Anterior cingulate cortex (tissue), 58 donors: ENCODE measurements at regions not wholly inside any gene's neighbourhood (a gene's known extent, or its start where the extent isn't known, plus 50 kb on each side); places are given as distances from the start of the nearest gene placed in this dataset.

Source experiments
- DNase-seq, 58 donors: peaks; one replicate each; lab custom pipeline; 2025; lab: John Stamatoyannopoulos, UW

DNA sequence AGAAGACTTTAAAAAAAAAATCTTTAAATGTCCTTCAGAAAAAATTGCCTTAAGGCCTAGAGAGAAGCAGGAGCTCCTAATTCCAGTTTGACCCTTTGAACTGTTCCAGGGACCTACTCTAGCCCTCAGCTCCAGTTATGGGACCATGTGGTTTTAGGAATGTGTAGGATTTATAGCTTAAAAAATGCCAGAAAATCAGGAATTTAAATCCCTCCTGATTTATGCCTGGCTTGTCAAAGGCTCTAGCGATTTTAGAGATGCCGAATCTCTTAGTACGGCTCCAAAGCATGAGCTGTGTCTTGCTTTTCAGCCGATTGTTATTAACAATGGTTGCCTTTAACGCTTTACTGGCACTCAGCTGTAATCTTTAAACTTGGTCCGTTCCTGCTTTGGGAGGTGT is 130.6 kb upstream of the NPVF start:
- DNase-seq = no peak

DNA sequence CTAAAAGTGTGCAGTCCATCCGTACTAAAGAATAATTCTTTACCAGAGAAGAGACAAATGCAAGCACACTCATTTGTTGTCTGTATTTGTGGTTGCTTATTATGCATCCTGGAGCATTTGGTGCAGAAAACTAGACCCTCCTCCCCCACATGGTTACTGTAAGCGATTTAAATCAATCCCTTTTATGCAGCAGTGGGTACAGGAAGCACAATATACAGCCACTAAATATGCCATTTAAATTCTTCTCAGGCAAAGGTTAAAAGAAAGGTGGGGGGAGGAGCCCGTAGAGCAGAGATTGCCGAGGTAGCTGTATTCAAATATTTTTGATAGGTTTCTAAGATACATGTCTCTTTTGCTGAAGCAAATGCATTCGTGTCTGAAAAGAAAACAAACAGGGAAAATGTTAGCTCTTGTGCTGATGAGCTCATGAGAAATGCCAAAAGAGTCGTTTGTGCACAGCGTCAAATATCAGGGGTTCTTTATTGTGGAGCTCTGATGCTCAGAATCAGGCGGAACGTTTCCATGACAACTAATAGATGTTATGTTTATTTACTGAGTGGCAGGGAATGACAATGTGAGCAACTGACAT is 131.3 kb upstream of the NPVF start:
- DNase-seq = peak in 14 of 58 donors; percentile 6 to 68 (median 23)

DNA sequence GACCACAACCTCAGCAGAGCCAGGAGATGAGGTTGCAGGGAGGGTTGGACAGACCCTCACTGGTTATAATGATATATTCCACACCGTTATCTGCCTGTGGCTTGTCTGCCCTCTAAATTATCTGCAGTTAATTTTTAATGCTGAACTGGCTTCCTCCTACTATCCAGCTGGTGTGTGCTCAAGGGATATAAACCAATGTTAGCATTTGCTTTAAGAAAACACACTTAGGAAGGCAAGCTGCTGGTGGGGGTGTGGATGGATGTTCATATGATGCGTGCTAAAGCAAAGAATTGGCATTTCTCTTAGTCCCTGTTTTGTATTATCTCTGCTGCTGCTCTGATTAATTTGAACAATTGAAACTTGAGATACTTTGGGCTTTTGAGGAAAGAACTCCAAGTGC is 132.2 kb upstream of the NPVF start:
- DNase-seq = peak in 9 of 58 donors; percentile 1 to 35 (median 14)

- DNase-seq = no peak
Observed at GRCh38 chr7:25361387-25361786, 133.1 kb upstream of the NPVF start.

DNA sequence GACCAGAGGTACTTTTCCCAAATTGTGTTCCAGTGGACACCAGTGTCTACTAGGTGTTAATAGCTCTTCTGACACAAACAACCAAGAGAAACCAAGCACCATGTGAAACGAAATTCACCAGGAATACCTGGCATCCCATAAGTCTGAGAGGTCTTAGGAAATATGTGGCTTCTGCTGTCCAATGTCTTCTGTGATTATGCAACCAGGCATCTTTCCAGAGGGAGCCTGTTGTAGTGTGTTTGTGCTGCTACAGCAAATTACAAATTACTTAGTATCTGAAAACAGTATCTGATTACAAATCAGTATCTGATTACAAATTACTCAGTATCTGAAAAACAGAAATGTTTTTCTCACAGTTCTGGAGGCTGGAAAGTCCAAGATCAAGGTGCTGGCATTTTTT is 133.6 kb upstream of the NPVF start:
- DNase-seq = no peak

- DNase-seq = no peak
Observed at GRCh38 chr7:25368599-25369201, 140.4 kb upstream of the NPVF start.

DNA sequence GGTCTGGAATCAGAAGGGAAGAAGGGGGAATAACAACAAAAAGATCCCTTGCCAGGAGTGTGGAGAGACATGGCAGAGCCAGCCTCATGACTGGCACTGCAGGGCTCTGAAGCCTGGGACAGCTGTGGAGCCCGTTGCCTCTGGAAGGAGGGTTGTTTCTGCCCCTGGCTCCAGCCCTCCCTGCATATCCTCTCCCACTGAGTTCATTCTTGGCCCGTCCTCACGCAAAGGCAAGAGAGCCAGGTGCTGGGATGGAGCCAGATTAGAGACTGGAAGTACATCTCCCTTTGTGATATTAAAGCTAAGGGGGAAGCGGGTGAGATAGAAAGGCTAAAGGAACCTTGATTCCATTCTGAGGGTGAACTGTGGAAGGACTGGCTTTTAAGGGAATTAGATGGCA is 141.5 kb upstream of the NPVF start:
- peak in 1 of 58 donors; percentile 9 for DNase-seq

- no peak for DNase-seq
Observed at GRCh38 chr7:25371972-25372371, 143.7 kb upstream of the NPVF start.

DNA sequence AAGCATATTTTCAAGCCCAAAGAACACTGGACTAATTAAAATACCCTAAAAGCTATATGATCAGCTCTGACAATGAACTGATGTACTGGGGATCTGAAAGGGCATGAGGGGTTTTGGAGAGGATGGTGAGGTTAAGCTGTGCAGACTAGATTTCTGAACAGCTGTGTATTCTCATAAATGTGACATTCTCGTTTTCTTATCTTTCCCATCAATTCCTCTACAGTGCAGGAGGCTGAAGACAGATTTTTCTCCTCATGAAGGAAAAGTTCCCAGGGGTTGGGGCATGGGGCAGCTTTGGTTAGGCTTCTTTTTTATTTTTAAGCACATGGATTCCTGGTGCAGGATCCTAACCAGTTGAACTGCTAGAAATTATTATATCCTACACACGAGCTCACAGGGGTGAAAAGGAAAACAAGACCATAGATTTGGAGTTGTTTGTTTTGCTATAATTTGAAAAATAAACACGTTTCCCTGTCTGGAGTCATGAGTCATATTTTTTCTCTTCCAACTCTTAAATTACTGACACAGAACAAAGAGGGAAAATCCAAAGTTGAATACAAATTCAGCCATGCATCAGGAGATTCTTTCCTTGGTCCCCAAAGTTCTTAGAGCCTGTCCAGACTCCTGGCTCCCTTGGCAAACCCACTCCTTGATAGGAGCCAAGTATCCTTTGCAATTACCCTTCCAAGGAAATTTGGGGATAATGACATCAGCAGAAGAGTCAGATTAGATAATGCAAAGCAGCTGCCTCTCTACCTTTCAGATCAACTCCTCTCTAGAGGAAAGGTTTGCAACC is 147.7 kb upstream of the NPVF start:
- DNase-seq = no peak

DNA sequence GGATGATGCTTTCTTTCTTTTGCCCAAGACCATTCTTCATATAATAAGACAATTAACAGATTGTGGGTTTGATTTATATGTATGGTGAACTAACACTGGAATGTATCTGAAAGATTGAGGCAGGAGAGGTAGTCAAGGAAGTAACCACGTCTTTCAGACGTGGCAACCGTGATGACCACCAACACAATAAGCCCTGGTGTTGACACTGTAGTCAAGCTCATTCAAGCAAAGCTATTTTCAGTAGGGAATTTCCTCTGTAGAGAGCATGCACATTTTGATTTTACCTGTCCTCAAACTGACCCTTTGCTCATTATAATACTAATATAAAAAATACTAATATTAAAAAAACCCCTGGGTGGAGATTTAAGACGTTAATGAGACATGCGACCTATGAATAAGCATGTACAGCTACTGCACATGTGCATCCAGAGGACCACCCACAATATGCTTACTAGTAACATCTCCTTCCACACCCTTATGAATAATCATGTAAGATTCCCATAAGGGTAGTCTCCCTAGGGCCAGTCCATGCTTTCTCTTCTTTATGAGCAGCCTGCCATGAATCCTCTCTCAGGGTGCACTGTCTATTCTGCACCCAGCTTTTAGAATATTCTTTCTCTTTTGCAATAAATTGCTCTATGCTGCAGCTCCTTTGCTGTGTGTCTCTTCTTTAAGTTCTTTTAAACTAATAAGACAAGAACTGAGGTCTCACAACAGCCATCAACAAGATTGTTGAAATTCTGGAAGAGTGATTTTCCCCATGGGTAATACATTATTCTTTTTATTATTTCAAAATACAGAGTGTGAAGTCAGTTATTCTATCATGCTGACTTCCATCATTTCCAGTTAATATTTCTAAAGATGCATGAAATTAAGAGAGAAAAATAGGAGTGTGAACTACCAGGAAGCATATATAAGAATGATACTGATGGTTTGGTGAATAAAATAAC is 151.3 kb upstream of the NPVF start:
- DNase-seq = no peak

DNA sequence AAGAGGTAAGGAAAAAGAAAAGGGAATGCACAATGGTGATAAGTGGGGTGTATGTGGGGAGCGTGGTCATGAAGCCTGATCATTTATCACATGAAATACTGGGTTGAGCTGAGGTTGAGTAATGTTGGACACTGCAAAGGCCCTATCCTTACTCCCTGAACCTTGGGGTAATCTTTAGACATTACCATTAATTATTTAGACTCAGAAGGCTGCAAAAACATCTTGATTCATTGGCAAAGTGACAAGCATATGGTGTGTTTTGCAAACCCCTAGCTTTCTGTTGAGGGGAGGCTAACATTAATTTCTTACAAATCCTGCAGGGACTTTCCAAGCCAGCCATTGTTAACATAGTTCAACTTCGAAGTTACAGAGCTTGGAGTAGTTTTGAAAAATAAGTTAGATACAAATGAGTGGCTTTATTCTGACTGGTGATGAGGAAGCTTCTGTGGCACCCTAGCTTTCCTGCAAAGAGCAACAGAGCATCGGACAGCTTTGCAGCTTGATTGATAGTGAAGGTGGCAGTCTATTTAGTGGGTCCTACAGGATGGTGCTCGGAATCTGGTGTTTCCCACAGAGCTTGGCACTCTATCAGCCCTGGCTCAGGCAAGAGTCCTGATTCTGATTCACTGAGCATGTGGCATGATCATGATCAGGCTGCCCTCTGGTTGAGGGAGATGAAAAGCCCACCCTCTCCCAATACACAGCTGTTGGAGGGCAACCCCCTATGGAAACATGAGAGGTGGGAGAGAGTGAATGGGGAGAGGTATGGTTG is 153.7 kb upstream of the NPVF start:
- DNase-seq = no peak

DNA sequence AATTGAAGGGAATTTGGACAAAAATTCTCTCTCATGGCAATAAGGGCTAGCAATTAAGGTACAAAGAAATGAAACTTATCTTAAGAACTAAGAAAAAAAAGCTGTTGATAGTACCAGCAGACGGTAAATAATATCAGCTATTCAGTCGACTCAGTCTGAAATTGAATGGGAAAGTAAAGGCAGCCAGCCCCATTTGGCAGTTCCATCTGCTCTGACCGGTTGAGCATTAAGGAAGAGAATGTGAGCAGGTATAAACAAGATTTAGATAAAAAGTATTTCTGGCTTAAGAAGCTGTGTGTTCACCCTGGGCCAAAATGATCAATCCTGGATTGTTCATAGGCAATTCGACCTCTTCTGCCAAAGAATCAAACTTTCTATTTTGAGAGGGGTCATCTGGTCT is 154.6 kb upstream of the NPVF start:
- no peak for DNase-seq

GRCh38 chr7:25383402-25383801 is 155.1 kb upstream of the NPVF start:
- no peak for DNase-seq

DNA sequence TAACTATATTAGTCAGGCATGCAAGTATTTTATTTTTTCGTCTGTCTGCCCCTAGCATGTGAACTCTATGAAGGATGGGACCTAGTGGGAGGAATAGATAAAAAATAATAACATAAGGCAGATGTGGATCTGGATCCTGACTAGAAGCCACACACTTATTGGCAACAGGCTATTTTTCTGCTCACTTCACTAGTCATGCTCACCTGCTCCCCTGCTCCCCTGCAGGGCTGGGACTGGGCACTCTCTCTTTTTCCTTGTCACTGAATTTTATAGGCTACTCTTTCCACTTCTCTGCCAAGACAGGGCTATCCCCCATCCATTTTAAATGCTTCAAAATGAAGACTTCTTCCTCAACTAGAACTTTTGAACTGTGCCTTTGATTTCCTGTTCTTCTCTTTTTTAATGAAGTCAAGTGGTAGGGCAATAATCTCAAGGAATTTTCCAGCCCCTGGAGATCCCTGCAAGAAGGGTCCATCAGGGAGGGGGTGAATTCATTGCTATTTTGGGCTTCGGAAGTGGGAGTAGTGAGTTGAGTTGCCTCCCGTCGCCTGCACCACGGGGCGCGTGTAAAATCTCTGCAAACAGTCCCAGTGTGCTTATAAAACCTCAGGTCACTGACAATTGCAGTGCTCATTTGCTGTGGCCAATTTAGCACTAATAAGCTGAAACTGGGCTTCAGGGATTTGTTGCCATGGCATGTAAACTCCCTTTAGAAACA is 156.7 kb upstream of the NPVF start:
- peak in 17 of 58 donors; percentile 5 to 72 (median 28) for DNase-seq

DNA sequence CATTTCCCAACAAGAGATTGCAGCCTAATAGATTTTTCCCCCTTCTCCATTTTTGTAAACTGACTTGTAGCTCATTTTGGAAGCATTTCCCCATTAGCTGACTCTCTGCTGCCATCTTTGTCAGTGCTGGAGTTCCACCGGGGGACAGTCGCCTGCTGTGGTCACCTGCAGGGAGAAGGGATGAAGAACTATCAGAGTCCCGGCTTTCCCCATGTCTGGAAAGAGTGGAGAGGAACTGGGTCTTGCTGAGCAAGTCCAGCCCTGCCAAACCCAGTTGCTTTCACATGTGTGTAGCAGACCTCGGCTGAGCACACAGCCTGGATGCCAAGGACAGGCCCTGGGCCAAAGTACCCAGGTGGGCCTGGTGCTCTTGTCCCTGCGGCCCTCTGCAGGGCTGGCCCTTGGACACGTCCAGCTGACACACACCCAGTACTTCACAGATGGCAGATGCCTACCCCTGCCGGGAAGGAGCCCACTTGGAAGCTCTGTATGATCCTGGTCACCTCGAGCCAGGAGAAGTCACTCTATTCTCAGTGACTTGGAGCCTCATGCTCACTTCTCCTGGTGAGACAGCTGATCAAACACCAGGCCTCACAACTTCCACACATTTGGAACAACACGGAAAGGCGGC is 157.3 kb upstream of the NPVF start:
- DNase-seq = peak in 3 of 58 donors; percentile 48 to 72 (median 54)

- DNase-seq = peak in 29 of 58 donors; percentile 9 to 71 (median 20)
Observed at GRCh38 chr7:25386311-25386744, 158.0 kb upstream of the NPVF start.

- DNase-seq = no peak
Observed at GRCh38 chr7:25388681-25389080, 160.4 kb upstream of the NPVF start.

DNA sequence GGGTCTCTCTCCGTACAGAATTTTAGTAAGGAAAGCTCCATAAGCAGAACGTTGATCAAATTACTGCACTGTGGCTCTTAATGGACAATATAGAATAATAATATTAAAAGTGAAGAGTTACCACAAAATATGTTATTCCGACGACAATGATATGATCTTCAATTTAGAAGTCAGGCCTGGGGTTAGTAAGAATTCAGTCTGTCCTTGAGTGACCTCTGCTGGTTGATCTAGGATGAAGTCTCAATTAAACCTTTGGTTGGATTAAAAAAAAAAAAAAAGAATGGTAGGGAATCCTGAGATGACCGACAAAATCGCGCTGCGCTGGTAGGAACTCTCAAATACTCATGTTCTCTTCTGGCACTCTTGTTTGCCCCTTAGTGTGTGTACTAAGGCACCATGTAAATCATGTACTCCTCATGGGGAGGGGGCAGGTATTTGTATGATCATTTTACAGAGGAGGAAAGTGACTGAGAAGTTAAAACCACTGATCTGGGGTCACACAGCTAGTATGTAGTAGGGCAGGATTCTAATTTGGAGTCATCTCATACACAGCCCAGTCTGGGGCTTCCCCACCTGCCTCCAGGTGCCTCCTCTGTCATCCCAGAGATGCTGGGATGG is 161.3 kb upstream of the NPVF start:
- DNase-seq = peak in 4 of 58 donors; percentile 3 to 38 (median 20)
